Heart left ventricle (tissue), 13 donors: ENCODE measurements at regions not wholly inside any gene's neighbourhood (a gene's known extent, or its start where the extent isn't known, plus 50 kb on each side); places are given as distances from the start of the nearest gene placed in this dataset.

Experiments used
- CTCF ChIP-seq, 12 donors: fragments of 200-600 bp; sonication (generic) in 4 of 12; IDR thresholded peaks; one replicate each; pipeline versions ENCODE4 v1.5.0 to v1.8.0; 2018 to 2022; ENCODE audit warnings: antibody characterized with exemption in 12 of 12, mild to moderate bottlenecking in 5 of 12
- POLR2A ChIP-seq, 2 donors: fragments of 450-650 bp; IDR thresholded peaks; one replicate each; pipeline ENCODE4 v1.6.1; 2017; ENCODE audit warnings: antibody characterized with exemption in 2 of 2, mild to moderate bottlenecking in 2 of 2, moderate library complexity in 2 of 2
- donor health status: ischemic (EF 13 %, LVEDD 7.1; RV severe dilation, severe dysfunction).
- donor health status: DM: no; HTN: yes; CAD: no.
- donor health status: DM: no; HTN: no; CAD: no.
- donor health status: ischemic (EF 25% LVEDD 6.9; RV normal size, moderate dysfunction).
- donor health status: ischemic (EF 25% LVEDD 5.7; RV mildly dilated, moderate dysfunction).
- donor health status: ischemic (EF 35%, LVEDD 5.7; RV mildly dilated, moderate dysfunction).
- donor health status: nonischemic (EF 11% LVEDD 7.7; RV severe dilation, severe dysfunction).
- donor health status: DM: yes; HTN: yes; CAD: no.
- donor health status: PGD.
- donor health status: ischemic (EF 29% LVEDD 5.4; RV normal size, mild dysfunction).
- donor health status: nonischemic (EF 23%, LVEDD 6.1; RV moderate dilation, normal function).

GRCh38 chr2:177335917-177336450 is 56.6 kb upstream of the AGPS start:
- TF ChIP-seq CTCF (IDR thresholded peaks at IDR 0.05) (no peak), POLR2A (IDR thresholded peaks at IDR 0.05) (no peak)
